ENCODE measurements at regions not wholly inside any gene's neighbourhood (a gene's known extent, or its start where the extent isn't known, plus 50 kb on each side); places are given as distances from the start of the nearest gene placed in this dataset.

GRCh38 chr15:56806148-56806536 lies 72.8 kb upstream of the ZNF280D start:
- Mint-ChIP-seq H3K4me3 (peak overlapping the region in 2 of 7 donors; percentile 9 to 27), H3K27me3 (peaks cover 7 to 21% of the 10 kb centered on the region in 2 donors), H3K9me3 (peaks cover 13 to 26% (median 19%) of the 10 kb centered on the region in 5 donors), H3K36me3 (peaks cover 4 to 27% (median 13%) of the 10 kb centered on the region in 3 donors), H3K27ac (no peak overlapping the region), H3K4me1 (peaks cover 5 to 12% (median 10%) of the 10 kb centered on the region in 3 donors)
- DNase-seq = no peak
- H3K4me3 ChIP-seq (ENCODE audit: low read length) = no peak overlapping the region
- no peaks in the 10 kb centered on the region for H3K36me3 ChIP-seq (ENCODE audit: insufficient read depth, low read length)
- H3K27me3 ChIP-seq (ENCODE audit: insufficient read depth, low read length, poor library complexity, severe bottlenecking) = no peaks in the 10 kb centered on the region
- H3K27ac ChIP-seq (ENCODE audit: low read depth, low read length) = no peak overlapping the region
- ChIA-PET CTCF (no interaction called here), POLR2A (no interaction called here)
- no peaks in the 10 kb centered on the region for H3K9me3 ChIP-seq (ENCODE audit: low read length)
- no peaks in the 10 kb centered on the region for H3K4me1 ChIP-seq (ENCODE audit: insufficient read depth, low read length)

GRCh38 chr15:56805466-56806147 lies 72.3 kb upstream of the ZNF280D start:
- ChIA-PET POLR2A (no interaction called here), CTCF (no interaction called here)
- Mint-ChIP-seq H3K9me3 (peaks cover 10 to 24% (median 19%) of the 10 kb centered on the region in 5 donors), H3K4me3 (peak overlapping the region in 1 of 7 donors; percentile 31), H3K36me3 (peaks cover 4 to 22% (median 11%) of the 10 kb centered on the region in 3 donors), H3K4me1 (peaks cover 5 to 12% (median 10%) of the 10 kb centered on the region in 3 donors), H3K27me3 (peaks cover 8 to 21% of the 10 kb centered on the region in 2 donors), H3K27ac (no peak overlapping the region)
- no peaks in the 10 kb centered on the region for H3K4me1 ChIP-seq (ENCODE audit: insufficient read depth, low read length)
- no peak for DNase-seq
- no peak overlapping the region for H3K27ac ChIP-seq (ENCODE audit: low read depth, low read length)
- H3K27me3 ChIP-seq (ENCODE audit: insufficient read depth, low read length, poor library complexity, severe bottlenecking) = no peaks in the 10 kb centered on the region
- no peaks in the 10 kb centered on the region for H3K9me3 ChIP-seq (ENCODE audit: low read length)
- H3K4me3 ChIP-seq (ENCODE audit: low read length) = no peak overlapping the region
- H3K36me3 ChIP-seq (ENCODE audit: insufficient read depth, low read length) = no peaks in the 10 kb centered on the region

GRCh38 chr15:56804938-56805337 lies 71.6 kb upstream of the ZNF280D start:
- H3K36me3 ChIP-seq (ENCODE audit: insufficient read depth, low read length) = no peaks in the 10 kb centered on the region
- Mint-ChIP-seq H3K9me3 (peaks cover 8 to 22% (median 19%) of the 10 kb centered on the region in 5 donors), H3K27me3 (peaks cover 8 to 21% of the 10 kb centered on the region in 2 donors), H3K27ac (no peak overlapping the region), H3K4me1 (peaks cover 5 to 12% (median 10%) of the 10 kb centered on the region in 3 donors), H3K4me3 (no peak overlapping the region), H3K36me3 (peaks cover 4 to 21% (median 11%) of the 10 kb centered on the region in 3 donors)
- no peaks in the 10 kb centered on the region for H3K4me1 ChIP-seq (ENCODE audit: insufficient read depth, low read length)
- H3K4me3 ChIP-seq (ENCODE audit: low read length) = no peak overlapping the region
- CTCF ChIA-PET = no interaction called here
- H3K27me3 ChIP-seq (ENCODE audit: insufficient read depth, low read length, poor library complexity, severe bottlenecking) = no peaks in the 10 kb centered on the region
- no peak for DNase-seq
- POLR2A ChIA-PET = no interaction called here
- H3K9me3 ChIP-seq (ENCODE audit: low read length) = no peaks in the 10 kb centered on the region
- H3K27ac ChIP-seq (ENCODE audit: low read depth, low read length) = no peak overlapping the region

- Histone ChIP-seq H3K9me3 (ENCODE audit: low read length) (no peaks in the 10 kb centered on the region), H3K27ac (ENCODE audit: low read depth, low read length) (no peak overlapping the region), H3K4me3 (ENCODE audit: low read length) (no peak overlapping the region), H3K36me3 (ENCODE audit: insufficient read depth, low read length) (no peaks in the 10 kb centered on the region), H3K4me1 (ENCODE audit: insufficient read depth, low read length) (no peaks in the 10 kb centered on the region), H3K27me3 (ENCODE audit: insufficient read depth, low read length, poor library complexity, severe bottlenecking) (no peaks in the 10 kb centered on the region)
- ChIA-PET CTCF (no interaction called here), POLR2A (no interaction called here)
- Mint-ChIP-seq H3K36me3 (peaks cover 4 to 21% (median 11%) of the 10 kb centered on the region in 3 donors), H3K27me3 (peaks cover 8 to 21% of the 10 kb centered on the region in 2 donors), H3K27ac (no peak overlapping the region), H3K4me1 (peaks cover 5 to 12% (median 10%) of the 10 kb centered on the region in 3 donors), H3K9me3 (peaks cover 8 to 22% (median 19%) of the 10 kb centered on the region in 5 donors), H3K4me3 (no peak overlapping the region)
- no peak for DNase-seq
Observed at GRCh38 chr15:56804279-56804678, 71.0 kb upstream of the ZNF280D start.

- Mint-ChIP-seq H3K4me3 (no peak overlapping the region), H3K4me1 (peaks cover 5 to 12% (median 10%) of the 10 kb centered on the region in 3 donors), H3K36me3 (peaks cover 0 to 3% (median 3%) of the 10 kb centered on the region in 3 donors), H3K27ac (no peak overlapping the region), H3K9me3 (peaks cover 0 to 4% (median 0%) of the 10 kb centered on the region in 5 donors), H3K27me3 (peaks cover 8 to 10% of the 10 kb centered on the region in 2 donors)
- Histone ChIP-seq H3K27ac (ENCODE audit: low read depth, low read length) (no peak overlapping the region), H3K27me3 (ENCODE audit: insufficient read depth, low read length, poor library complexity, severe bottlenecking) (no peaks in the 10 kb centered on the region), H3K36me3 (ENCODE audit: insufficient read depth, low read length) (no peaks in the 10 kb centered on the region), H3K9me3 (ENCODE audit: low read length) (no peaks in the 10 kb centered on the region), H3K4me3 (ENCODE audit: low read length) (no peak overlapping the region), H3K4me1 (ENCODE audit: insufficient read depth, low read length) (no peaks in the 10 kb centered on the region)
- no peak for DNase-seq
- ChIA-PET CTCF (no interaction called here), POLR2A (no interaction called here)
Observed at GRCh38 chr15:56802161-56802560, 68.9 kb upstream of the ZNF280D start.

- Histone ChIP-seq H3K4me1 (ENCODE audit: insufficient read depth, low read length) (no peaks in the 10 kb centered on the region), H3K27ac (ENCODE audit: low read depth, low read length) (no peak overlapping the region), H3K27me3 (ENCODE audit: insufficient read depth, low read length, poor library complexity, severe bottlenecking) (no peaks in the 10 kb centered on the region), H3K4me3 (ENCODE audit: low read length) (no peak overlapping the region), H3K9me3 (ENCODE audit: low read length) (no peaks in the 10 kb centered on the region), H3K36me3 (ENCODE audit: insufficient read depth, low read length) (no peaks in the 10 kb centered on the region)
- ChIA-PET POLR2A (no interaction called here), CTCF (no interaction called here)
- H3K27me3 Mint-ChIP-seq = peaks cover 0 to 7% of the 10 kb centered on the region in 2 donors
- no peaks in the 10 kb centered on the region for H3K4me1 Mint-ChIP-seq
- peaks cover 0 to 11% (median 0%) of the 10 kb centered on the region in 3 donors for H3K36me3 Mint-ChIP-seq
- H3K9me3 Mint-ChIP-seq = peaks cover 0 to 5% (median 0%) of the 10 kb centered on the region in 5 donors
- no peak overlapping the region for H3K27ac Mint-ChIP-seq
- no peak overlapping the region for H3K4me3 Mint-ChIP-seq
- no peak for DNase-seq
Observed at GRCh38 chr15:56798639-56799038, 65.3 kb upstream of the ZNF280D start.

GRCh38 chr15:56797720-56798275 lies 64.5 kb upstream of the ZNF280D start:
- peaks cover 0 to 11% (median 0%) of the 10 kb centered on the region in 3 donors for H3K36me3 Mint-ChIP-seq
- H3K27me3 Mint-ChIP-seq = peaks cover 0 to 7% of the 10 kb centered on the region in 2 donors
- Histone ChIP-seq H3K4me1 (ENCODE audit: insufficient read depth, low read length) (no peaks in the 10 kb centered on the region), H3K27me3 (ENCODE audit: insufficient read depth, low read length, poor library complexity, severe bottlenecking) (no peaks in the 10 kb centered on the region), H3K4me3 (ENCODE audit: low read length) (no peak overlapping the region), H3K27ac (ENCODE audit: low read depth, low read length) (no peak overlapping the region), H3K9me3 (ENCODE audit: low read length) (no peaks in the 10 kb centered on the region), H3K36me3 (ENCODE audit: insufficient read depth, low read length) (no peaks in the 10 kb centered on the region)
- ChIA-PET POLR2A (no interaction called here), CTCF (no interaction called here)
- H3K4me3 Mint-ChIP-seq = no peak overlapping the region
- no peaks in the 10 kb centered on the region for H3K4me1 Mint-ChIP-seq
- DNase-seq = no peak
- H3K9me3 Mint-ChIP-seq = peaks cover 0 to 5% (median 0%) of the 10 kb centered on the region in 5 donors
- no peak overlapping the region for H3K27ac Mint-ChIP-seq

- no peak overlapping the region for H3K27ac Mint-ChIP-seq
- Histone ChIP-seq H3K4me1 (ENCODE audit: insufficient read depth, low read length) (no peaks in the 10 kb centered on the region), H3K9me3 (ENCODE audit: low read length) (no peaks in the 10 kb centered on the region), H3K4me3 (ENCODE audit: low read length) (no peak overlapping the region), H3K27me3 (ENCODE audit: insufficient read depth, low read length, poor library complexity, severe bottlenecking) (no peaks in the 10 kb centered on the region), H3K36me3 (ENCODE audit: insufficient read depth, low read length) (no peaks in the 10 kb centered on the region), H3K27ac (ENCODE audit: low read depth, low read length) (no peak overlapping the region)
- H3K9me3 Mint-ChIP-seq = peaks cover 4 to 12% (median 9%) of the 10 kb centered on the region in 5 donors
- ChIA-PET POLR2A (no interaction called here), CTCF (no interaction called here)
- H3K36me3 Mint-ChIP-seq = peaks cover 0 to 16% (median 0%) of the 10 kb centered on the region in 3 donors
- H3K4me3 Mint-ChIP-seq = no peak overlapping the region
- H3K4me1 Mint-ChIP-seq = no peaks in the 10 kb centered on the region
- DNase-seq = no peak
- H3K27me3 Mint-ChIP-seq = no peaks in the 10 kb centered on the region
Observed at GRCh38 chr15:56795502-56795901, 62.2 kb upstream of the ZNF280D start.

All from CD8-positive, alpha-beta memory T cell (primary cell).